ENCODE measurements at regions not wholly inside any gene's neighbourhood (a gene's known extent, or its start where the extent isn't known, plus 50 kb on each side); places are given as distances from the start of the nearest gene placed in this dataset.

DNA sequence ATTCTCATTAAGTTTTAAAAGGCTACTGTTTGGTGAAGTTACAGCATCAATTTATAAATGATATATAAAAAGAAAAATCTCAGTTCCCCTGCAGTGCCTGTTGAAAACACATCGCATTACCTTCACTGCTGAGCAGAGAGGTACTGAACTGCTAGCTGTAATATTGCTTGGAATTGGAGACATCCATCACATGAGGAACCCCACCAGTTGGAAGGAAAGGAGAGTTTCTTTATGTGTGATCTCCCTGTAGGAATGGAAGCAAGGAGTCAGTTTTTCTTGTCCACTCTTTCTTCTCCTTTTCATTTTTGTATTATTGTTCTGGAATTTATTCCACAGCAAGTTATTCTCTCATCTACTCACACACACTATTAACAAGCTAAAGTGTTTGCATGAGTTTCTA is 1586.0 kb upstream of the PRR20A start:
- ChIA-PET CTCF (no interaction called here), POLR2A (no interaction called here)
- Histone ChIP-seq H4K20me1 (replicated peaks; ENCODE audit: control insufficient read depth, extremely low read depth, insufficient read depth, low read length) (no peaks in the 10 kb centered on the region), H3K27me3 (ENCODE audit: control insufficient read depth in 2 of 2, insufficient read depth in 2 of 2, low read length in 2 of 2) (no peaks in the 10 kb centered on the region), H3K4me3 (replicated peaks in 1 of 3; ENCODE audit: insufficient read depth in 1 of 3, low read depth in 1 of 3, low read length in 3 of 3) (no peak overlapping the region), H3K36me3 (ENCODE audit: control insufficient read depth in 2 of 2, extremely low read depth in 1 of 2, insufficient read depth in 2 of 2, low read length in 2 of 2) (no peaks in the 10 kb centered on the region), H3K4me1 (ENCODE audit: control insufficient read depth, extremely low read depth, insufficient read depth, low read length) (no peaks in the 10 kb centered on the region), H2AFZ (ENCODE audit: low read depth, low read length) (no peak overlapping the region), H3K9ac (replicated peaks; ENCODE audit: extremely low read depth, insufficient read depth, low read length) (no peak overlapping the region), H3K79me2 (ENCODE audit: control insufficient read depth, insufficient read depth, low read length) (no peaks in the 10 kb centered on the region), H3K4me2 (ENCODE audit: insufficient read depth, low read length) (no peak overlapping the region), H3K9me1 (replicated peaks; ENCODE audit: control insufficient read depth, extremely low read depth, insufficient read depth, low read length) (no peaks in the 10 kb centered on the region), H3K27ac (ENCODE audit: insufficient read depth, low read depth, low read length) (no peak overlapping the region), H3K9me3 (replicated peaks; ENCODE audit: control insufficient read depth, insufficient read depth, low read length) (no peaks in the 10 kb centered on the region)
- no TSS peak for BruUV-seq (replicated peaks)
- dilution Hi-C loops (cut with MboI; ENCODE audit: extremely low pct_ligation_motif_present, low sequenced_read_pairs) (no loop called here), intact Hi-C loops (cut with micrococcal nuclease) (no loop called here)
- DNase-seq (ENCODE audit: low read depth, low spot score) = no peak
- no peak for TF ChIP-seq GATA2 (IDR thresholded peaks at IDR 0.05; ENCODE audit: insufficient read depth, insufficient read length, low read depth, low read length)
- TF ChIP-seq CTCF (IDR thresholded peaks at IDR 0.05; ENCODE audit: extremely low read depth in 1 of 2, insufficient read depth in 1 of 2, low read depth in 1 of 2, low read length in 2 of 2) = no peak
- no peak for TF ChIP-seq JUN (IDR thresholded peaks at IDR 0.05; ENCODE audit: borderline replicate concordance, insufficient read depth, insufficient read length, low read depth)
- TF ChIP-seq POLR2AphosphoS5 (IDR thresholded peaks at IDR 0.05; ENCODE audit: insufficient read depth, low read depth, low read length) = no peak
- TF ChIP-seq EZH2 (IDR thresholded peaks at IDR 0.05; ENCODE audit: borderline replicate concordance, low read depth, low read length, severe bottlenecking) = no peak
- TF ChIP-seq MYC (IDR thresholded peaks at IDR 0.05; ENCODE audit: low read depth, low read length) = no peak
- no peak for TF ChIP-seq FOS (IDR thresholded peaks at IDR 0.05; ENCODE audit: borderline replicate concordance, insufficient read depth, low read length)
- TF ChIP-seq, protein P1, sequence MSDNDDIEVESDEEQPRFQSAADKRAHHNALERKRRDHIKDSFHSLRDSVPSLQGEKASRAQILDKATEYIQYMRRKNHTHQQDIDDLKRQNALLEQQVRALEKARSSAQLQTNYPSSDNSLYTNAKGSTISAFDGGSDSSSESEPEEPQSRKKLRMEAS (IDR thresholded peaks at IDR 0.05; ENCODE audit: insufficient read depth, insufficient read length) = no peak
- no peak for TF ChIP-seq POLR2A (IDR thresholded peaks at IDR 0.05; ENCODE audit: low read depth, low read length)
- no peak for FAIRE-seq
